Endothelial cell of umbilical vein (primary cell): ENCODE measurements at regions not wholly inside any gene's neighbourhood (a gene's known extent, or its start where the extent isn't known, plus 50 kb on each side); places are given as distances from the start of the nearest gene placed in this dataset.

ENCODE experiments used
- BruUV-seq: library from RNA; stranded (reverse); fragments of 400-500 nt; replicated peaks from 2 replicates; lab custom pipeline; 2021; lab: Mats Ljungman, UMichigan
- CTCF ChIA-PET: fragments of 300-600, 350-600 bp; sonication (Branson Sonifier 250); formaldehyde crosslinking; loops from one replicate; lab custom pipeline; 2021; ENCODE audit warnings: antibody characterized with exemption, inconsistent platforms; lab: Charles Lee
- POLR2A ChIA-PET: fragments of 300-600, 350-600 bp; sonication (Branson Sonifier 250); formaldehyde crosslinking; loops from one replicate; lab custom pipeline; 2021; ENCODE audit warnings: antibody characterized with exemption, inconsistent platforms; lab: Charles Lee
- DNase-seq: peaks from one replicate; pipeline ENCODE4 v3.0.0-alpha.2; 2011; ENCODE audit warnings: low read depth, low spot score
- FAIRE-seq: peaks from 2 replicates; lab custom pipeline; 2011; peaks lifted over from hg19 to GRCh38; lab: Jason Lieb, UNC
- H2AFZ ChIP-seq: 2 replicates; pipeline ENCODE4 v1.6.0; 2012; ENCODE audit warnings: low read depth, low read length, control low read depth, inconsistent platforms
- H3K27ac ChIP-seq: 2 replicates; pipeline ENCODE4 v1.5.1; 2011; ENCODE audit warnings: low read depth, mild to moderate bottlenecking, control low read depth, low read length, moderate library complexity; ENCODE audit not compliant: insufficient read depth
- H3K27me3 ChIP-seq, 2 experiments: 2 replicates each; pipeline versions ENCODE4 v1.6.0 to v1.6.1; 2011; ENCODE audit warnings: low read length in 2 of 2, mixed read lengths in 1 of 2; ENCODE audit not compliant: control insufficient read depth in 2 of 2, insufficient read depth in 2 of 2
- H3K36me3 ChIP-seq, 2 experiments: 2 replicates in 1 of 2; 3 replicates in 1 of 2; pipeline ENCODE4 v1.5.1; 2011; ENCODE audit warnings: low read length in 2 of 2, mild to moderate bottlenecking in 1 of 2, moderate library complexity in 1 of 2; ENCODE audit not compliant: control insufficient read depth in 2 of 2, insufficient read depth in 2 of 2; ENCODE audit errors: extremely low read depth in 1 of 2
- H3K4me1 ChIP-seq: 3 replicates; pipeline ENCODE4 v1.5.1; 2011; ENCODE audit warnings: mild to moderate bottlenecking, low read length; ENCODE audit not compliant: control insufficient read depth, insufficient read depth; ENCODE audit errors: extremely low read depth
- H3K4me2 ChIP-seq: 2 replicates; pipeline ENCODE4 v1.6.1; 2011; ENCODE audit warnings: low read length, control low read depth, mixed read lengths; ENCODE audit not compliant: insufficient read depth
- H3K4me3 ChIP-seq, 3 experiments: fragments of 200-600 bp in 1 of 3; sonication (generic), shearing (Covaris generic) in 1 of 3; replicated peaks in 1 of 3; 2 replicates each; pipeline ENCODE4 v1.5.1; 2011 to 2016; ENCODE audit warnings: control low read depth in 3 of 3, low read length in 3 of 3, mild to moderate bottlenecking in 2 of 3, inconsistent platforms in 1 of 3, low read depth in 1 of 3, moderate library complexity in 1 of 3; ENCODE audit not compliant: insufficient read depth in 1 of 3
- H3K79me2 ChIP-seq: 2 replicates; pipeline ENCODE4 v1.6.0; 2012; ENCODE audit warnings: low read length, inconsistent platforms; ENCODE audit not compliant: control insufficient read depth, insufficient read depth
- H3K9ac ChIP-seq: replicated peaks from 2 replicates; pipeline ENCODE3; 2011; ENCODE audit warnings: low read length, control low read depth; ENCODE audit not compliant: insufficient read depth; ENCODE audit errors: extremely low read depth
- H3K9me1 ChIP-seq: replicated peaks from 3 replicates; pipeline ENCODE4 v1.6.0; 2011; ENCODE audit warnings: mild to moderate bottlenecking, low read length; ENCODE audit not compliant: control insufficient read depth, insufficient read depth; ENCODE audit errors: extremely low read depth
- H3K9me3 ChIP-seq: replicated peaks from 2 replicates; pipeline ENCODE4 v1.5.1; 2012; ENCODE audit warnings: low read length, inconsistent platforms; ENCODE audit not compliant: control insufficient read depth, insufficient read depth
- H4K20me1 ChIP-seq: replicated peaks from 2 replicates; pipeline ENCODE3; 2011; ENCODE audit warnings: mild to moderate bottlenecking, low read length; ENCODE audit not compliant: control insufficient read depth, insufficient read depth; ENCODE audit errors: extremely low read depth
- EZH2 ChIP-seq: IDR thresholded peaks from 2 replicates; pipeline ENCODE4 v1.6.1; 2012; ENCODE audit warnings: borderline replicate concordance, low read depth, mild to moderate bottlenecking, moderate library complexity, low read length, inconsistent platforms; ENCODE audit not compliant: severe bottlenecking
- FOS ChIP-seq: IDR thresholded peaks from 2 replicates; pipeline ENCODE4 v1.6.1; 2011; ENCODE audit warnings: mild to moderate bottlenecking, low read length, moderate library complexity, borderline replicate concordance; ENCODE audit not compliant: insufficient read depth
- GATA2 ChIP-seq: IDR thresholded peaks from 2 replicates; pipeline ENCODE4 v1.7.0; 2011; ENCODE audit warnings: low read depth, mild to moderate bottlenecking, moderate library complexity, mixed read lengths, low read length; ENCODE audit not compliant: insufficient read length, insufficient read depth
- JUN ChIP-seq: IDR thresholded peaks from 2 replicates; pipeline ENCODE4 v1.6.1; 2011; ENCODE audit warnings: borderline replicate concordance, low read depth; ENCODE audit not compliant: insufficient read length, insufficient read depth
- MYC ChIP-seq: IDR thresholded peaks from one replicate; pipeline ENCODE4 v1.6.1; 2011; ENCODE audit warnings: mild to moderate bottlenecking, low read depth, low read length
- POLR2A ChIP-seq: IDR thresholded peaks from 2 replicates; pipeline ENCODE4 v1.6.1; 2012; ENCODE audit warnings: low read depth, mild to moderate bottlenecking, control low read depth, low read length
- POLR2AphosphoS5 ChIP-seq: IDR thresholded peaks from 2 replicates; pipeline ENCODE4 v1.6.1; 2012; ENCODE audit warnings: low read depth, mild to moderate bottlenecking, control low read depth, low read length, moderate library complexity; ENCODE audit not compliant: insufficient read depth
- dilution Hi-C: fragments of 300-500 bp; cut with MboI; formaldehyde crosslinking; loops from one replicate; pipeline ENCODE4 v1.15.0; 2019; ENCODE audit warnings: low sequenced_read_pairs; ENCODE audit not compliant: extremely low pct_ligation_motif_present
- intact Hi-C: fragments of 100-400 bp; cut with micrococcal nuclease; formaldehyde crosslinking; loops from one replicate; pipeline ENCODE4 v1.10.0; 2022
- TF ChIP-seq, protein P1 (sequence below), 2 donors: IDR thresholded peaks; 1 replicate in 1 of 2; 2 replicates in 1 of 2; pipeline ENCODE4 v1.5.1; 2011; ENCODE audit warnings: low read length in 2 of 2, mild to moderate bottlenecking in 2 of 2, moderate library complexity in 2 of 2, control low read depth in 1 of 2, inconsistent platforms in 1 of 2, low read depth in 1 of 2; ENCODE audit not compliant: insufficient read depth in 1 of 2; ENCODE audit errors: extremely low read depth in 1 of 2
- TF ChIP-seq, protein P2 (sequence below): IDR thresholded peaks from 2 replicates; pipeline ENCODE4 v1.6.1; 2011; ENCODE audit not compliant: insufficient read depth, insufficient read length

DNA sequence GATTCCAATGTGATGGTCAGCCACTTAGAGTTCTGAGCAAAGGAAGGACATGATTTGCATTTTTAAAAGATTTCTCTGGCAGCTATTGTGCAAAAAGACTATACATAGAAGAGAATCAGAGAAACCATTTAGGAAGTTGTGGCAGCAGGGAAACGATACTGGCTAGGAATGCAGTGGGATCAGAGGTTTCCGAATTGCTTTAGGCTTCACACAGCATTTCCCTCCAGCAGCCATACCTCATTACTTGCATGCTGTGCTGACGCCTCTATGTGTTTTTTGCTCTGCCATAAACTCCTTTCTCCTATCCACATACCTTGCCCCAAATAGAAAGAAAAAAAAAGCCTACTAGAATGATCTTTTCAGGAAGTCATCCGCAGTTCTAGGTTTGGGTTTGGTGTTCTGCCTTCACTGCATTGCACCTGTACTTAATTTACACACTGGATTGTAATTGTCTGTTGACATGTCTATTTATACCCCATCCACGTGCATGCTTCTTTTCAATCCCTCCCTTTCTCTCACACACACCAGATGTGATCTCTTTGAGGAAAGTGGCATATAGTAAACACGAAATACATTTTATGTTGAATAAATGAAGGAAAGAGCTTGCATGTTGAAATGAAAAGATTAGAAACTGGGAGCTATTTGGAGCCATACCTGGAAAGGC, 860.3 kb upstream of the SEMA6D start:
- H3K27ac ChIP-seq = no peak overlapping the region
- intact Hi-C loops (no loop called here), dilution Hi-C loops (no loop called here)
- TF ChIP-seq POLR2AphosphoS5 = no peak
- TF ChIP-seq POLR2A = no peak
- TF ChIP-seq FOS = no peak
- no peak for TF ChIP-seq GATA2
- TF ChIP-seq, protein P1, sequence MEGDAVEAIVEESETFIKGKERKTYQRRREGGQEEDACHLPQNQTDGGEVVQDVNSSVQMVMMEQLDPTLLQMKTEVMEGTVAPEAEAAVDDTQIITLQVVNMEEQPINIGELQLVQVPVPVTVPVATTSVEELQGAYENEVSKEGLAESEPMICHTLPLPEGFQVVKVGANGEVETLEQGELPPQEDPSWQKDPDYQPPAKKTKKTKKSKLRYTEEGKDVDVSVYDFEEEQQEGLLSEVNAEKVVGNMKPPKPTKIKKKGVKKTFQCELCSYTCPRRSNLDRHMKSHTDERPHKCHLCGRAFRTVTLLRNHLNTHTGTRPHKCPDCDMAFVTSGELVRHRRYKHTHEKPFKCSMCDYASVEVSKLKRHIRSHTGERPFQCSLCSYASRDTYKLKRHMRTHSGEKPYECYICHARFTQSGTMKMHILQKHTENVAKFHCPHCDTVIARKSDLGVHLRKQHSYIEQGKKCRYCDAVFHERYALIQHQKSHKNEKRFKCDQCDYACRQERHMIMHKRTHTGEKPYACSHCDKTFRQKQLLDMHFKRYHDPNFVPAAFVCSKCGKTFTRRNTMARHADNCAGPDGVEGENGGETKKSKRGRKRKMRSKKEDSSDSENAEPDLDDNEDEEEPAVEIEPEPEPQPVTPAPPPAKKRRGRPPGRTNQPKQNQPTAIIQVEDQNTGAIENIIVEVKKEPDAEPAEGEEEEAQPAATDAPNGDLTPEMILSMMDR (IDR thresholded peaks at IDR 0.05; ENCODE audit: extremely low read depth in 1 of 2, insufficient read depth in 1 of 2, low read depth in 1 of 2, low read length in 2 of 2) = no peak
- no peak for TF ChIP-seq JUN
- TF ChIP-seq MYC = no peak
- TF ChIP-seq, protein P2, sequence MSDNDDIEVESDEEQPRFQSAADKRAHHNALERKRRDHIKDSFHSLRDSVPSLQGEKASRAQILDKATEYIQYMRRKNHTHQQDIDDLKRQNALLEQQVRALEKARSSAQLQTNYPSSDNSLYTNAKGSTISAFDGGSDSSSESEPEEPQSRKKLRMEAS = no peak
- no peak for TF ChIP-seq EZH2
- H2AFZ ChIP-seq = no peak overlapping the region
- H3K27me3 ChIP-seq = no peaks in the 10 kb centered on the region
- H3K36me3 ChIP-seq = no peaks in the 10 kb centered on the region
- no peak overlapping the region for H3K9ac ChIP-seq
- H3K9me1 ChIP-seq = no peaks in the 10 kb centered on the region
- H3K79me2 ChIP-seq = no peaks in the 10 kb centered on the region
- H3K4me2 ChIP-seq = no peak overlapping the region
- POLR2A ChIA-PET = no interaction called here
- CTCF ChIA-PET = no interaction called here
- H3K4me1 ChIP-seq = no peaks in the 10 kb centered on the region
- no peak for DNase-seq
- no peaks in the 10 kb centered on the region for H4K20me1 ChIP-seq
- no TSS peak for BruUV-seq
- no peak overlapping the region for H3K4me3 ChIP-seq
- FAIRE-seq = no peak
- no peaks in the 10 kb centered on the region for H3K9me3 ChIP-seq
